GM19351 (cell line): ENCODE measurements at regions not wholly inside any gene's neighbourhood (a gene's known extent, or its start where the extent isn't known, plus 50 kb on each side); places are given as distances from the start of the nearest gene placed in this dataset.
A peak's percentile ranks its signal among the peaks of the same experiment; 100 is the strongest.

Experiments
- ATAC-seq: cut with Tn5 transposase; IDR thresholded peaks from one replicate; pipeline ENCODE4 v1.9.1; 2021; ENCODE audit warnings: mild to moderate bottlenecking, moderate library complexity; ENCODE audit not compliant: unreplicated experiment

DNA sequence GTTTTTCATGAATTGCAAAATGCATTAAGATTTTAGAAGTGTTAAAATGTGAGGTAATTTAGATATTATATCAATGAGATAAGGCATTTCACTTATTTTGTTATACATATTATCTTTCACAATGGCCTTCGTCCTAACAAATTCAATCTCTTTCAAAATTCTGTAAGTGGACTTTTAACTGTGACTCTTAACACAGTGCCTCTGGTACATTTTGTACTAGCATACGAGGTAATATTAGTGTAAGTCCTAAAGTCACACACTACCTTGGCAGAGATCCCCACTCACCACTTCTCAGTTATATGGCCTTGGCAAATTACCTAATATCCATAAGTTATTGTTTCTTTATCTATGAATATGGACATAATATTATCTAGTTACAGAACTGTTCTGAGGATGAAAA lies 101.3 kb upstream of the SLITRK6 start:
- ATAC-seq = no peak

DNA sequence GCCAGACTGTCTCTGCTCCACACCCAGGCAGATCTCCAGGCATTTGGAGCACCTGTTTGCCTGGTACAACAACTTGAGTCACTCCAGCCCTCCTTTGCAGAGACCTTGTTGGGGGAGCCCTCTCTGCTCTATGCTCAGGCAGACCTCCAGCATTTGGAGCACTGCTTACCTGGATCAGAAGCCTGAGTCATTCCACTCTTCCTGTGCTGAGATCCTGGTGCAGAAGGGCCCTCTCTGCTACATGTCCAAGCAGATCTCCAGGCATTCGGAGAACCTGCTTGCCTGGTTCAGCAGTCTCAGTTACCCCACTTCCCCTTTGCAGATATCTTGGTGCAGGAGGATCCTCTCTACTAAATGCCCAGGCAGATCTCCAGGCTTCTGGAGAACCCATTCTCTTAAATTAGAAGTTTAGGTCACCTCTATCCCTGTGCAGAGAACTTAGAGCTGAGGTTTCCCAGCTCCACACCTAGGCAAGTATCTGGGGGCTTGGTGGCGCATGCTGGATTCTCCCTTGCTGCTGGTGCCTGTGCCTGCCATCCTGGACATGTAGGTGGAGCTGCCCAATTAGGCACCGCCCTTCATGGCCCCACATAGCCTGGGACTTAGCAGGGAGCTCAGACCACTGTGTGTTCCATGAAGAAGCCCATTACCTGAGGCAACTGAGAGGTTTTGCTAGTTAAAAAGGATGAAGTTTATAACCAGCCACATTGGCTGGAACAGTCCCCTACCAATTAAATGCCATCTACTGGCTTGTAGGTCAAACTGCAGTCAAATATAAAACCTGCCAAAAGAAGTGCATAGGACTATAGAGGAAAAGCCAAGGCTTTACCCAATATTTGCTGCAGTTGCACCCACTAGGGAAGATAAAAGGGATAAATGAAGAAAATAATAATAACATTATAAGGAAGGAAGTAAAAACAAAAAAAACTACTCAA lies 97.6 kb upstream of the SLITRK6 start:
- no peak for ATAC-seq

DNA sequence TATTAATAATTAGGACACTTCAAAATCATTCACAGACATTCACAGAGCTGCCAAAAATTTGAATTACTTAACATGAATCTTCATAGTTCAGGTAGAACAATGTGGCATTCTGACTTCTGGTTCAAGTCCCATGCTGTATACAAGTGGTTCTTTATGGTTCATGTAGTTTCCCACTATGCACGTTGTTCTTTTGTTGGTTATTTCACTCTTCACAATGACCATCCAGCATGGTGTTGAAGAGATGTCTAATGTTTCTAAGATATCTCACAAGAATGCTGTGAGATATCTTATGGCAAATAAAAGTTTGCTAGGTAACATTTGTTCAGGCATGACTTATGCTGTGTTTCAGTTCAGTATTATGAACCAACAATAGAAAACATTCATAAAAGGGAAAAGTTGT lies 88.2 kb upstream of the SLITRK6 start:
- ATAC-seq = no peak

DNA sequence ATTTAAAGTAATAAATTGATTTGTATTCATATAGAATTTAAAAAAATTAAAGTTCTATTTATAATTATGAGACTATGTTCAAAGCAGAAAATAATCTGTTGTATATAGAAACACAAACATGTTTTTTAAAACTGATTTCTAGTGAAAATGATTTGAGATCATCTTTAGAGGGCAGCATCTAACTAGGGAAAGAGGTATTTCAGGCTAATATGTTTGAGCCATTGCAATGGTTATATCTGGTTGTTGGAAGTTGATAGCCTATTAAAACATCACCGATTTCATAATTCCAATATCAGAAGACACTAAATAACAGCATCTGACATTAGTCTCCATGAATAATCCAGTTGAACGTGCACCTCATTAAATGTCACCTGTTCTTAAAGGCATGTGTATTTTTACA lies 79.8 kb upstream of the SLITRK6 start:
- ATAC-seq = no peak

DNA sequence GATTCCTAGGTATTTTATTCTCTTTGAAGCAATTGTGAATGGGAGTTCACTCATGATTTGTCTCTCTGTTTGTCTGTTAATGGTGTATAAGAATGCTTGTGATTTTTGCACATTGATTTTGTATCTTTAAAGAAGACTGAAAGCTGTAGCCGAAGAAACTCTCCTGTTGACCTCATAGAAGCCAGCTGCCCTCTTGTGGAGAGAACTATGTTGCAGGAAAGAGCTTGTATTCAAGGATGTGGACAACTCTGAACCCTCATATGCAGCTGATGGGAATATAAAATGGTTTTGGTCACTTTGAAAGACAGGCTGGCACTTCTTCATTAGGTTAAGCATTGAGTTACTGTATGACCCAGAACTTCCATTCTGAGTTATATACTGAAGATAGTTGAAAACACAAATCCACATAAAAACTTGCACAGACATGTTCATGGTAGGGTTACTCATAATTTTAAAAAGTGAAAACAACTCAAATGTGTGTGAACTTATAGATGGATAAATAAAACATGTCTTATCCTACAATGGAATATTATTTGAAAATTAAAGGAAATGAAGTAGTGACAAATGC lies 65.8 kb upstream of the SLITRK6 start:
- ATAC-seq = peak; percentile 51

DNA sequence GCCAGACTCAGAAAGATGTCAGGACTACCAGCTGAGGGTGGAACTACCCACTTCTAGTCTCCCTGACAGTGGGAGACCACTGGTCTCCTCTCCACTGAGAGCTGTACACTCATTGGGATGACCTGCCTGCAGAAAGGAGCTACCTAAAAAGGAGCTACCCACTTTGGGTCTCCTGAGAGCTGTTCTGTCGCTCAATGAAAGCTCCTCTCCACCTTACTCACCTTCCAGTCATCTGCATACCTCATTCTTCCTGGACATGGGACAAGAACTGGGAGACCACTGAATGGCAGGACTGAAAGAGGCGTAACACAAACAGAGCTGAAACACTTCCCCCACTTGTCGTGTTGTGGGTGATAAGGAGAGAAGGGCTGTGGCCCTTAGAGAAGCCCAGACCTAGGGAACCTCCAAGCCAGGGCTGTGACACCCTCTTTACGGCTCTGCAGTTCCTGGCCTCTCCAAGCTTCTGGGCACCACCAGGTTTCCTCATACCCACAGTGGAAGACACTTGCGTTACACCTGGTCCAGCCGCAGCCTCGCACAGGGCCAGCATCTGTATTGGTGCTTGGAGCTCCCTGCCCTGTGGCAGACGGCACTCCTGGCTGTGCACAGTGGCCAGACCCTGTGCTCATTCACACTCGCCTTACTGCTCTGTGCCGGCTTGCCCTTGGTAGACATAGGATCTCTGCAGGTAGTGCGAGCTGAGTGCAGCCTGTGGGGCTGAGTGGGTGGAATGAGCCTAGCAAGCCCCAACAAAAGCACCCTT lies 54.9 kb upstream of the SLITRK6 start:
- ATAC-seq = no peak

DNA sequence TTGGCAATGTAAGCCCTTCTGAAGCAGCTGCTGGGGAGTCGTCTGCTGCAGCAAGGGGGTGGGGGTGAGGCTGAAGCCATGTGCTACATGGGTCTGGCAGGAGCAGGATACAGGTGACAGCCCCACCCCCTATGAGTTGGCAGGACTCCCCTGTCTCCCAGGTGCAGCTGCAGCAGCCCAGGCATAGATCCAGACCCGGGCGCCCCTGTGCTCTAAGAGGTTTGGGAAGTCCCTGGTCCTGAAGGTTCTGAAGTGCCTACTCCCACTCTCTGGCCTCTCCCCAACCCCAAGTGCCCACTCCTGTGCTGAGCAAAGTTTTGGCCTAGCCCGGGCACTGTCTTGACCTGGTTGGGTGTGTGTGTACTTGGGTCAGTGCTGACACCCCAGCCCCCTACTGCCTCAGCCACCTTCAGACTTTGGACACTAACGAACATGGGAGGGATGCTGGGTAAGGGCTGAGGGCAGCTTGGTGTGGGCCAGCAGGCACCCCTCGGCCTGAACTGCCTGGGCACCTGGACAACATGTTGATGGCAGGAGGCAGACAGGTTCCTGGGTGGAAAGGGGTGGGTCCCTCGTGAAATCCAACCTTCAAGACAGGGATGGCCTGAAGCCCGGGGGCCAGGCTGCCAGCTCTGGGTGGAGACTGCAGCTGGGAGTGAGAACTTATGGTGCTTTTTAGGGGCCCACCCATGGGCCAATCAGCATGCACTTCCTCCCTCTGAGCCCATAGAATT lies 54.1 kb upstream of the SLITRK6 start:
- ATAC-seq = no peak
